ENCODE measurements at regions not wholly inside any gene's neighbourhood (a gene's known extent, or its start where the extent isn't known, plus 50 kb on each side); places are given as distances from the start of the nearest gene placed in this dataset.

GRCh38 chr4:127097061-127097460, 535.7 kb upstream of the INTU start:
- TF ChIP-seq POLR2A (IDR thresholded peaks at IDR 0.05; ENCODE audit: low read depth, low read length), result no peak
- no peak for TF ChIP-seq CTCF (IDR thresholded peaks at IDR 0.05 in 2 of 3, conservative IDR thresholded peaks at IDR 0.05 in 1 of 3; ENCODE audit: control insufficient read depth in 2 of 3, extremely low read depth in 1 of 3, insufficient read depth in 1 of 3, low read depth in 3 of 3, low read length in 3 of 3)
- no peak for TF ChIP-seq CHD1 (IDR thresholded peaks at IDR 0.05; ENCODE audit: low read depth, low read length)
- TF ChIP-seq ATF2 (IDR thresholded peaks at IDR 0.05; ENCODE audit: low read length), result no peak
- TF ChIP-seq CEBPB (IDR thresholded peaks at IDR 0.05; ENCODE audit: borderline replicate concordance in 1 of 2, low read depth in 2 of 2, low read length in 2 of 2), result no peak
- no peak for TF ChIP-seq SIN3A (IDR thresholded peaks at IDR 0.05; ENCODE audit: low read depth, low read length)
- TF ChIP-seq CUX1 (IDR thresholded peaks at IDR 0.05; ENCODE audit: insufficient replicate concordance, low read depth, low read length), result no peak
- no peak for TF ChIP-seq SMC3 (IDR thresholded peaks at IDR 0.05; ENCODE audit: borderline replicate concordance, low read length)
- no peak for TF ChIP-seq YY1 (IDR thresholded peaks at IDR 0.05; ENCODE audit: low read depth, low read length)
- no peak for TF ChIP-seq EP300 (IDR thresholded peaks at IDR 0.05; ENCODE audit: borderline replicate concordance in 1 of 2, control insufficient read depth in 1 of 2, low read depth in 2 of 2, low read length in 2 of 2)
